Limb (tissue), 2 donors: ENCODE measurements at regions not wholly inside any gene's neighbourhood (a gene's known extent, or its start where the extent isn't known, plus 50 kb on each side); places are given as distances from the start of the nearest gene placed in this dataset.
A peak's percentile ranks its signal among the peaks of the same experiment; 100 is the strongest.

Experiments
- DNase-seq, 2 donors: peaks; one replicate each; pipeline ENCODE4 v3.0.0-alpha.2; 2016; ENCODE audit errors: extremely low spot score in 2 of 2

GRCh38 chr5:57685516-57686255 lies 203.1 kb upstream of the ACTBL2 start:
- DNase-seq: no peak

- no peak for DNase-seq
Measured at GRCh38 chr5:57684299-57684702, 201.7 kb upstream of the ACTBL2 start.

- DNase-seq: no peak
Measured at GRCh38 chr5:57683036-57683630, 200.5 kb upstream of the ACTBL2 start.

GRCh38 chr5:57681942-57682341 lies 199.3 kb upstream of the ACTBL2 start:
- DNase-seq: no peak

- no peak for DNase-seq
Measured at GRCh38 chr5:57680686-57681085, 198.1 kb upstream of the ACTBL2 start.

- DNase-seq: no peak
Measured at GRCh38 chr5:57677235-57677634, 194.6 kb upstream of the ACTBL2 start.

GRCh38 chr5:57676222-57677098 lies 193.8 kb upstream of the ACTBL2 start:
- peak in 1 of 2 donors; percentile 26 for DNase-seq

GRCh38 chr5:57675236-57675635 lies 192.6 kb upstream of the ACTBL2 start:
- DNase-seq: no peak

- DNase-seq: no peak
Measured at GRCh38 chr5:57671371-57671770, 188.8 kb upstream of the ACTBL2 start.

GRCh38 chr5:57666582-57666981 lies 184.0 kb upstream of the ACTBL2 start:
- DNase-seq: no peak

- DNase-seq: no peak
Measured at GRCh38 chr5:57665146-57665936, 182.7 kb upstream of the ACTBL2 start.

GRCh38 chr5:57664700-57665099 lies 182.1 kb upstream of the ACTBL2 start:
- DNase-seq: no peak

GRCh38 chr5:57663466-57663865 lies 180.9 kb upstream of the ACTBL2 start:
- no peak for DNase-seq

- no peak for DNase-seq
Measured at GRCh38 chr5:57662991-57663390, 180.4 kb upstream of the ACTBL2 start.

- no peak for DNase-seq
Measured at GRCh38 chr5:57659886-57660285, 177.3 kb upstream of the ACTBL2 start.

- DNase-seq: no peak
Measured at GRCh38 chr5:57658018-57658417, 175.4 kb upstream of the ACTBL2 start.

- no peak for DNase-seq
Measured at GRCh38 chr5:57655228-57655627, 172.6 kb upstream of the ACTBL2 start.

GRCh38 chr5:57653636-57654290 lies 171.2 kb upstream of the ACTBL2 start:
- peak in 1 of 2 donors; percentile 28 for DNase-seq

- no peak for DNase-seq
Measured at GRCh38 chr5:57651127-57651526, 168.5 kb upstream of the ACTBL2 start.

- no peak for DNase-seq
Measured at GRCh38 chr5:57650360-57651069, 167.9 kb upstream of the ACTBL2 start.
